Brain microvascular endothelial cell (primary cell): ENCODE measurements at regions not wholly inside any gene's neighbourhood (a gene's known extent, or its start where the extent isn't known, plus 50 kb on each side); places are given as distances from the start of the nearest gene placed in this dataset.
"Not testable (repeated sequence)": the region's sequence is repeated elsewhere in the genome, so short reads cannot be mapped to it uniquely, and the experiment has no call there.

ENCODE experiments used
- DNase-seq: peaks from one replicate; pipeline ENCODE4 v3.0.0-alpha.2; 2020
- H3K27ac ChIP-seq: fragments of 250-450 bp; sonication (Bioruptor Pico); 2 replicates; pipeline ENCODE4 v1.5.1; 2020; ENCODE audit warnings: mild to moderate bottlenecking, moderate library complexity
- H3K27me3 ChIP-seq: fragments of 250-450 bp; sonication (Bioruptor Pico); replicated peaks from 2 replicates; pipeline ENCODE4 v1.5.1; 2020; ENCODE audit warnings: mild to moderate bottlenecking
- H3K36me3 ChIP-seq: fragments of 250-450 bp; sonication (Bioruptor Pico); replicated peaks from 2 replicates; pipeline ENCODE4 v1.5.1; 2020; ENCODE audit warnings: mild to moderate bottlenecking
- H3K4me3 ChIP-seq: 2 replicates; pipeline ENCODE4 v1.5.1; 2011; ENCODE audit warnings: low read depth, mild to moderate bottlenecking, control low read depth, low read length, moderate library complexity
- in situ Hi-C: cut with HindIII; loops from 2 replicates; pipeline ENCODE4 v1.10.0; 2017; ENCODE audit warnings: low sequenced_read_pairs, low pct_ligation_motif_present

GRCh38 chr21:6500681-6501080 is 4020.7 kb upstream of the TPTE start:
- in situ Hi-C loops, DNase-seq, H3K4me3 ChIP-seq, H3K27ac ChIP-seq, H3K27me3 ChIP-seq, H3K36me3 ChIP-seq: not testable (repeated sequence)

- H3K4me3 ChIP-seq, H3K27ac ChIP-seq, in situ Hi-C loops, H3K36me3 ChIP-seq, H3K27me3 ChIP-seq, DNase-seq: not testable (repeated sequence)
Measured at GRCh38 chr21:6506167-6506894, 4015.1 kb upstream of the TPTE start.

GRCh38 chr21:6507632-6508031 is 4013.8 kb upstream of the TPTE start:
- H3K4me3 ChIP-seq, DNase-seq, in situ Hi-C loops, H3K27me3 ChIP-seq, H3K27ac ChIP-seq, H3K36me3 ChIP-seq: not testable (repeated sequence)

GRCh38 chr21:6521777-6522176 is 3999.6 kb upstream of the TPTE start:
- DNase-seq, H3K36me3 ChIP-seq, in situ Hi-C loops, H3K27me3 ChIP-seq, H3K4me3 ChIP-seq, H3K27ac ChIP-seq: not testable (repeated sequence)

GRCh38 chr21:6526213-6526612 is 3995.2 kb upstream of the TPTE start:
- in situ Hi-C loops, H3K4me3 ChIP-seq, H3K27ac ChIP-seq, H3K27me3 ChIP-seq, DNase-seq, H3K36me3 ChIP-seq: not testable (repeated sequence)

- DNase-seq, H3K27me3 ChIP-seq, H3K4me3 ChIP-seq, in situ Hi-C loops, H3K36me3 ChIP-seq, H3K27ac ChIP-seq: not testable (repeated sequence)
Measured at GRCh38 chr21:6530655-6531054, 3990.7 kb upstream of the TPTE start.

GRCh38 chr21:6533261-6533660 is 3988.1 kb upstream of the TPTE start:
- DNase-seq, H3K36me3 ChIP-seq, H3K4me3 ChIP-seq, H3K27me3 ChIP-seq, H3K27ac ChIP-seq, in situ Hi-C loops: not testable (repeated sequence)

GRCh38 chr21:6538320-6538719 is 3983.1 kb upstream of the TPTE start:
- H3K27me3 ChIP-seq, DNase-seq, H3K27ac ChIP-seq, in situ Hi-C loops, H3K4me3 ChIP-seq, H3K36me3 ChIP-seq: not testable (repeated sequence)

GRCh38 chr21:6539688-6540087 is 3981.7 kb upstream of the TPTE start:
- in situ Hi-C loops, DNase-seq, H3K4me3 ChIP-seq, H3K36me3 ChIP-seq, H3K27me3 ChIP-seq, H3K27ac ChIP-seq: not testable (repeated sequence)

- H3K27ac ChIP-seq, in situ Hi-C loops, H3K4me3 ChIP-seq, H3K36me3 ChIP-seq, H3K27me3 ChIP-seq, DNase-seq: not testable (repeated sequence)
Measured at GRCh38 chr21:6541036-6541435, 3980.3 kb upstream of the TPTE start.

GRCh38 chr21:6545288-6545687 is 3976.1 kb upstream of the TPTE start:
- H3K27ac ChIP-seq, H3K27me3 ChIP-seq, H3K36me3 ChIP-seq, DNase-seq, in situ Hi-C loops, H3K4me3 ChIP-seq: not testable (repeated sequence)

- in situ Hi-C loops, H3K36me3 ChIP-seq, DNase-seq, H3K4me3 ChIP-seq, H3K27me3 ChIP-seq, H3K27ac ChIP-seq: not testable (repeated sequence)
Measured at GRCh38 chr21:6551045-6551444, 3970.3 kb upstream of the TPTE start.

- H3K27me3 ChIP-seq, H3K4me3 ChIP-seq, H3K36me3 ChIP-seq, H3K27ac ChIP-seq, DNase-seq, in situ Hi-C loops: not testable (repeated sequence)
Measured at GRCh38 chr21:6553505-6554376, 3967.6 kb upstream of the TPTE start.

- DNase-seq, H3K4me3 ChIP-seq, H3K36me3 ChIP-seq, H3K27me3 ChIP-seq, in situ Hi-C loops, H3K27ac ChIP-seq: not testable (repeated sequence)
Measured at GRCh38 chr21:6554377-6554864, 3967.0 kb upstream of the TPTE start.
